ENCODE measurements at regions not wholly inside any gene's neighbourhood (a gene's known extent, or its start where the extent isn't known, plus 50 kb on each side); places are given as distances from the start of the nearest gene placed in this dataset.

- TF ChIP-seq CTCF (IDR thresholded peaks at IDR 0.05) (no peak), POLR2A (IDR thresholded peaks at IDR 0.05) (no peak)
Observed at GRCh38 chr11:110526323-110526722, 96.6 kb downstream of the FDX1 start.

Data from adrenal gland (tissue), 5 donors.